ENCODE measurements at regions not wholly inside any gene's neighbourhood (a gene's known extent, or its start where the extent isn't known, plus 50 kb on each side); places are given as distances from the start of the nearest gene placed in this dataset.

GRCh38 chr1:38733761-38734160 is 125.8 kb downstream of the RRAGC start:
- no peak for TF ChIP-seq CTCF (conservative IDR thresholded peaks at IDR 0.05 in 1 of 2, IDR thresholded peaks at IDR 0.05 in 1 of 2; ENCODE audit: low read depth in 1 of 2, low read length in 2 of 2)
- no peak for TF ChIP-seq EZH2 (IDR thresholded peaks at IDR 0.05; ENCODE audit: low read length, missing control alignments)

Data from fibroblast of lung (primary cell).